ENCODE measurements at regions not wholly inside any gene's neighbourhood (a gene's known extent, or its start where the extent isn't known, plus 50 kb on each side); places are given as distances from the start of the nearest gene placed in this dataset.

- Histone ChIP-seq H3K9ac (ENCODE audit: control insufficient read depth, extremely low read depth, insufficient read depth, low read length) (no peak overlapping the region), H3K36me3 (ENCODE audit: control insufficient read depth in 2 of 2, extremely low read depth in 1 of 2, insufficient read depth in 2 of 2, low read length in 2 of 2) (no peaks in the 10 kb centered on the region), H3K79me2 (ENCODE audit: control insufficient read depth, insufficient read depth, low read length) (no peaks in the 10 kb centered on the region), H3K4me2 (ENCODE audit: control insufficient read depth, extremely low read depth, insufficient read depth, low read depth, low read length) (no peak overlapping the region), H3K27ac (ENCODE audit: control insufficient read depth, insufficient read depth, low read length) (no peak overlapping the region), H3K27me3 (ENCODE audit: control insufficient read depth, extremely low read depth, insufficient read depth, low read length) (no peaks in the 10 kb centered on the region), H3K9me3 (ENCODE audit: control insufficient read depth, low read depth, low read length) (no peaks in the 10 kb centered on the region), H4K20me1 (ENCODE audit: control insufficient read depth, extremely low read depth, insufficient read depth, low read length) (no peaks in the 10 kb centered on the region), H3K9me1 (ENCODE audit: control insufficient read depth, extremely low read depth, insufficient read depth, low read length) (no peaks in the 10 kb centered on the region), H2AFZ (ENCODE audit: control insufficient read depth, low read length) (no peak overlapping the region), H3K4me3 (ENCODE audit: control insufficient read depth in 2 of 3, extremely low read depth in 1 of 3, insufficient read depth in 2 of 3, low read depth in 1 of 3, low read length in 3 of 3) (no peak overlapping the region), H3K4me1 (ENCODE audit: control insufficient read depth, extremely low read depth, insufficient read depth, low read length) (no peaks in the 10 kb centered on the region)
- DNase-seq (ENCODE audit: low read depth, low spot score) = no peak
- FAIRE-seq = no peak
- dilution Hi-C loops (cut with MboI; ENCODE audit: extremely low pct_ligation_motif_present, low sequenced_read_pairs) = no loop called here
- TF ChIP-seq, protein P1, sequence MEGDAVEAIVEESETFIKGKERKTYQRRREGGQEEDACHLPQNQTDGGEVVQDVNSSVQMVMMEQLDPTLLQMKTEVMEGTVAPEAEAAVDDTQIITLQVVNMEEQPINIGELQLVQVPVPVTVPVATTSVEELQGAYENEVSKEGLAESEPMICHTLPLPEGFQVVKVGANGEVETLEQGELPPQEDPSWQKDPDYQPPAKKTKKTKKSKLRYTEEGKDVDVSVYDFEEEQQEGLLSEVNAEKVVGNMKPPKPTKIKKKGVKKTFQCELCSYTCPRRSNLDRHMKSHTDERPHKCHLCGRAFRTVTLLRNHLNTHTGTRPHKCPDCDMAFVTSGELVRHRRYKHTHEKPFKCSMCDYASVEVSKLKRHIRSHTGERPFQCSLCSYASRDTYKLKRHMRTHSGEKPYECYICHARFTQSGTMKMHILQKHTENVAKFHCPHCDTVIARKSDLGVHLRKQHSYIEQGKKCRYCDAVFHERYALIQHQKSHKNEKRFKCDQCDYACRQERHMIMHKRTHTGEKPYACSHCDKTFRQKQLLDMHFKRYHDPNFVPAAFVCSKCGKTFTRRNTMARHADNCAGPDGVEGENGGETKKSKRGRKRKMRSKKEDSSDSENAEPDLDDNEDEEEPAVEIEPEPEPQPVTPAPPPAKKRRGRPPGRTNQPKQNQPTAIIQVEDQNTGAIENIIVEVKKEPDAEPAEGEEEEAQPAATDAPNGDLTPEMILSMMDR (optimal IDR thresholded peaks at IDR 0.05 in 1 of 3, IDR thresholded peaks at IDR 0.05 in 1 of 3, conservative IDR thresholded peaks at IDR 0.05 in 1 of 3; ENCODE audit: extremely low read depth in 1 of 3, insufficient read depth in 2 of 3, low read length in 3 of 3) = no peak
- TF ChIP-seq EZH2 (IDR thresholded peaks at IDR 0.05; ENCODE audit: low read length) = no peak
Measured at GRCh38 chr5:15191012-15191411, 309.0 kb upstream of the FBXL7 start.

DNA sequence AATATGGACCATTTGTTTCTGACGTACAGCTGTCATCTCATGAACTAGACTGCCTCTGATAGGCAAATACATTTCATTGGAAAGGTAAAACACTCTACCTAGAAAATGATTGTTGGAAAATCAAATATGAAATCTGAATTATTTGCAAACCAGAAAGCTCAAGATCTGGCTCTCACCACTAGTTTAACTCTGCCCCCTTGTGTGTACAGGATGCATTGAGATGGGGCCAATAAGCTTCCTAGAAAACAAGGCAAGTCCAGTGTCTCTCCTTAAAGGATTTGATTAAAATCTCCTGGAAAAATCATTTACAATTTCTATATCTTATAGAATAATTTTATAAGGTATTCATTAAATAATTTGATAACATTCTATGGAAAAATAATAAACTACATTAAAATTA lies 311.9 kb upstream of the ANKH start:
- Histone ChIP-seq H4K20me1 (ENCODE audit: control insufficient read depth, extremely low read depth, insufficient read depth, low read length) (no peaks in the 10 kb centered on the region), H3K27me3 (ENCODE audit: control insufficient read depth, extremely low read depth, insufficient read depth, low read length) (no peaks in the 10 kb centered on the region), H3K4me1 (ENCODE audit: control insufficient read depth, extremely low read depth, insufficient read depth, low read length) (no peaks in the 10 kb centered on the region), H2AFZ (ENCODE audit: control insufficient read depth, low read length) (no peak overlapping the region), H3K4me3 (ENCODE audit: control insufficient read depth in 2 of 3, extremely low read depth in 1 of 3, insufficient read depth in 2 of 3, low read depth in 1 of 3, low read length in 3 of 3) (no peak overlapping the region), H3K4me2 (ENCODE audit: control insufficient read depth, extremely low read depth, insufficient read depth, low read depth, low read length) (no peak overlapping the region), H3K9me3 (ENCODE audit: control insufficient read depth, low read depth, low read length) (no peaks in the 10 kb centered on the region), H3K79me2 (ENCODE audit: control insufficient read depth, insufficient read depth, low read length) (no peaks in the 10 kb centered on the region), H3K36me3 (ENCODE audit: control insufficient read depth in 2 of 2, extremely low read depth in 1 of 2, insufficient read depth in 2 of 2, low read length in 2 of 2) (no peaks in the 10 kb centered on the region), H3K9ac (ENCODE audit: control insufficient read depth, extremely low read depth, insufficient read depth, low read length) (no peak overlapping the region), H3K27ac (ENCODE audit: control insufficient read depth, insufficient read depth, low read length) (no peak overlapping the region), H3K9me1 (ENCODE audit: control insufficient read depth, extremely low read depth, insufficient read depth, low read length) (no peaks in the 10 kb centered on the region)
- dilution Hi-C loops (cut with MboI; ENCODE audit: extremely low pct_ligation_motif_present, low sequenced_read_pairs) = no loop called here
- FAIRE-seq (no peak), DNase-seq (ENCODE audit: low read depth, low spot score) (no peak)
- no peak for TF ChIP-seq EZH2 (IDR thresholded peaks at IDR 0.05; ENCODE audit: low read length)
- TF ChIP-seq, protein P1 (optimal IDR thresholded peaks at IDR 0.05 in 1 of 3, IDR thresholded peaks at IDR 0.05 in 1 of 3, conservative IDR thresholded peaks at IDR 0.05 in 1 of 3; ENCODE audit: extremely low read depth in 1 of 3, insufficient read depth in 2 of 3, low read length in 3 of 3) = no peak
